ENCODE measurements at regions not wholly inside any gene's neighbourhood (a gene's known extent, or its start where the extent isn't known, plus 50 kb on each side); places are given as distances from the start of the nearest gene placed in this dataset.

DNA sequence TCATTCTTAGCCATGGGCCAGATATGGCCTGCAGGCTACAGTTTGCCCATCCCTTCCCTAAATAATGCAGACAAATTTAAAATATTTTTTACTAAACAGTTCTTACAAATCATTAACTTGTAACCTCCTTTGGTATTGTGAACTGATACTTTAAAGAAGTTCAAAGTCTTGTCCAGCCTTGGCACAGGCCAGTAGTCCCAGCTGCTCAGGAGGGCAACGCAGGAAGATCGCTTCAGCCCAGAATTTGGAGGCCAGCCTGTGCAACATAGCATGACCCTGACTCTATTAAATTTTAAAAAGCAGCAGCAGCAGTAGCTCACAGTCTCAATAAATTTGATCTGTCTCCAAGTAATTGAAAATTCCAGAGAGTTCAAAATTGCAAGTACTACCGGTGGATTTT, 83.7 kb upstream of the ARHGAP32 start:
- DNase-seq (ENCODE audit: low read depth) = no peak
- H3K27me3 ChIP-seq (ENCODE audit: control insufficient read depth, insufficient read depth, low read length) = no peaks in the 10 kb centered on the region
- H3K36me3 ChIP-seq (ENCODE audit: control insufficient read depth, insufficient read depth, low read length) = no peaks in the 10 kb centered on the region
- POLR2A ChIA-PET = no interaction called here
- TF ChIP-seq, protein P1, sequence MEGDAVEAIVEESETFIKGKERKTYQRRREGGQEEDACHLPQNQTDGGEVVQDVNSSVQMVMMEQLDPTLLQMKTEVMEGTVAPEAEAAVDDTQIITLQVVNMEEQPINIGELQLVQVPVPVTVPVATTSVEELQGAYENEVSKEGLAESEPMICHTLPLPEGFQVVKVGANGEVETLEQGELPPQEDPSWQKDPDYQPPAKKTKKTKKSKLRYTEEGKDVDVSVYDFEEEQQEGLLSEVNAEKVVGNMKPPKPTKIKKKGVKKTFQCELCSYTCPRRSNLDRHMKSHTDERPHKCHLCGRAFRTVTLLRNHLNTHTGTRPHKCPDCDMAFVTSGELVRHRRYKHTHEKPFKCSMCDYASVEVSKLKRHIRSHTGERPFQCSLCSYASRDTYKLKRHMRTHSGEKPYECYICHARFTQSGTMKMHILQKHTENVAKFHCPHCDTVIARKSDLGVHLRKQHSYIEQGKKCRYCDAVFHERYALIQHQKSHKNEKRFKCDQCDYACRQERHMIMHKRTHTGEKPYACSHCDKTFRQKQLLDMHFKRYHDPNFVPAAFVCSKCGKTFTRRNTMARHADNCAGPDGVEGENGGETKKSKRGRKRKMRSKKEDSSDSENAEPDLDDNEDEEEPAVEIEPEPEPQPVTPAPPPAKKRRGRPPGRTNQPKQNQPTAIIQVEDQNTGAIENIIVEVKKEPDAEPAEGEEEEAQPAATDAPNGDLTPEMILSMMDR (IDR thresholded peaks at IDR 0.05; ENCODE audit: insufficient read depth, low read depth, low read length) = no peak
- CTCF ChIA-PET = no interaction called here
- no peak overlapping the region for H3K4me3 ChIP-seq (ENCODE audit: low read depth, low read length)

GRCh38 chr11:129273944-129274711, 82.0 kb upstream of the ARHGAP32 start:
- TF ChIP-seq, protein P1 (IDR thresholded peaks at IDR 0.05; ENCODE audit: insufficient read depth, low read depth, low read length) = no peak
- ChIA-PET POLR2A (no interaction called here), CTCF (no interaction called here)
- no peaks in the 10 kb centered on the region for H3K27me3 ChIP-seq (ENCODE audit: control insufficient read depth, insufficient read depth, low read length)
- H3K36me3 ChIP-seq (ENCODE audit: control insufficient read depth, insufficient read depth, low read length) = no peaks in the 10 kb centered on the region
- no peak overlapping the region for H3K4me3 ChIP-seq (ENCODE audit: low read depth, low read length)
- DNase-seq (ENCODE audit: low read depth) = no peak

- ChIA-PET CTCF (no interaction called here), POLR2A (no interaction called here)
- TF ChIP-seq, protein P1 (IDR thresholded peaks at IDR 0.05; ENCODE audit: insufficient read depth, low read depth, low read length) = no peak
- Histone ChIP-seq H3K4me3 (ENCODE audit: low read depth, low read length) (no peak overlapping the region), H3K36me3 (ENCODE audit: control insufficient read depth, insufficient read depth, low read length) (no peaks in the 10 kb centered on the region), H3K27me3 (ENCODE audit: control insufficient read depth, insufficient read depth, low read length) (no peaks in the 10 kb centered on the region)
- DNase-seq (ENCODE audit: low read depth) = no peak
Measured at GRCh38 chr11:129273322-129273721, 81.2 kb upstream of the ARHGAP32 start.

DNA sequence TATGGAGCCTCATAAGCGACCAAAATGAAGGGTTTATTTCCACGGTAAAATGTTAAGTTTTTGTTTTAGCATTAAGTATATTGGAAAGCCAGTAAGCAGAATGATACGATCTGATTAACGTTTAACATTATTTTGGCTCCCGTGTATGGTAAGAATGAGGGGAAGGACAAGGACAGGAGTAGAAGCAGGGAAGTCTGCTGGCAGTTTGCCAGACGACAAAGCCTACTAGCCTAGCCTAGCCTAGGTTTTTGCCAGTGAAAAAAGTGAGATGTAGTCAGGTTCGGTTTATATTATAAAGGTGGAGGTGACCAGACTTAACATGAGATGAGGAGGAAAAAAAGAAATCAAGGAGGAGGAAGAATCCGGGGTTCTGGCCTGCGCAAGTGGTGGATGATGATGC, 78.9 kb upstream of the ARHGAP32 start:
- no peak for DNase-seq (ENCODE audit: low read depth)
- POLR2A ChIA-PET = no interaction called here
- CTCF ChIA-PET = no interaction called here

DNA sequence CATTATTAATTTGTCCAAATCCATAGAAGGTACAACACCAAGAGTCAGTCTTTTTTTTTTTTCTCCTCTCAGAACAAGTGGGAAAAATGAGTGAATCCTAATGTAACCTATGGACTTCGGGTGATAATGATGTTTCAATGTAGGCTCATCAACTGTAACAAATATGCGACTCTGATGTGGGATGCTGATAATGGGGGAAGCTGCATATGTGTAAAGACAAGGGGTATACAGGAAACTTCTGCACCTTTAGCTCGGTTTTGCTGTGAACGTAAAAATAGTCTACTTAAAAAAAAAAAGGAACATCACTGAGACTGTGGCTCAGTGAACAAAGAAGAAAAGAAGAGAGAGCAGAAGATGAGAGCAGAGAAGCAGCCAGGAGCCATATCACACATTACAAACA, 78.3 kb upstream of the ARHGAP32 start:
- DNase-seq (ENCODE audit: low read depth) = no peak
- Histone ChIP-seq H3K36me3 (ENCODE audit: control insufficient read depth, insufficient read depth, low read length) (no peaks in the 10 kb centered on the region), H3K4me3 (ENCODE audit: low read depth, low read length) (no peak overlapping the region), H3K27me3 (ENCODE audit: control insufficient read depth, insufficient read depth, low read length) (no peaks in the 10 kb centered on the region)
- TF ChIP-seq, protein P1 (IDR thresholded peaks at IDR 0.05; ENCODE audit: insufficient read depth, low read depth, low read length) = no peak
- ChIA-PET POLR2A (no interaction called here), CTCF (no interaction called here)

More for the DNA sequence above, 78.9 kb upstream of the ARHGAP32 start:
- H3K36me3 ChIP-seq (ENCODE audit: control insufficient read depth, insufficient read depth, low read length) = no peaks in the 10 kb centered on the region
- H3K27me3 ChIP-seq (ENCODE audit: control insufficient read depth, insufficient read depth, low read length) = no peaks in the 10 kb centered on the region
- TF ChIP-seq, protein P1 (IDR thresholded peaks at IDR 0.05; ENCODE audit: insufficient read depth, low read depth, low read length) = no peak
- no peak overlapping the region for H3K4me3 ChIP-seq (ENCODE audit: low read depth, low read length)
